Chondrocyte (in vitro differentiated cells): ENCODE measurements at regions not wholly inside any gene's neighbourhood (a gene's known extent, or its start where the extent isn't known, plus 50 kb on each side); places are given as distances from the start of the nearest gene placed in this dataset.

Experiments used
- DNase-seq: peaks from one replicate; pipeline ENCODE4 v3.0.0; 2021; ENCODE audit warnings: mixed read lengths, low spot score
- H3K27ac Mint-ChIP-seq: one replicate; pipeline ENCODE4 v1.8.0; 2021; ENCODE audit warnings: mild to moderate bottlenecking, moderate library complexity, mixed read lengths; ENCODE audit not compliant: unreplicated experiment
- H3K27me3 Mint-ChIP-seq: 2 replicates; pipeline ENCODE4 v1.8.0; 2021; ENCODE audit warnings: low read depth, mixed read lengths
- H3K36me3 Mint-ChIP-seq: 2 replicates; pipeline ENCODE4 v1.8.0; 2021; ENCODE audit warnings: low read depth, mixed read lengths
- H3K4me1 Mint-ChIP-seq: 2 replicates; pipeline ENCODE4 v1.8.0; 2021; ENCODE audit warnings: low read depth, mild to moderate bottlenecking, mixed read lengths
- H3K4me3 Mint-ChIP-seq: one replicate; pipeline ENCODE4 v1.8.0; 2021; ENCODE audit warnings: mild to moderate bottlenecking, moderate library complexity, mixed read lengths; ENCODE audit not compliant: unreplicated experiment
- H3K9me3 Mint-ChIP-seq: 2 replicates; pipeline ENCODE4 v1.8.0; 2021; ENCODE audit warnings: low read depth, mixed read lengths
- CTCF ChIP-seq: fragments of 200-600 bp; sonication (generic); IDR thresholded peaks from 2 replicates; pipeline ENCODE4 v1.5.0; 2021; ENCODE audit warnings: antibody characterized with exemption, mild to moderate bottlenecking, moderate library complexity

GRCh38 chr4:162793004-162793403 is 373.7 kb downstream of the NAF1 start:
- no peak overlapping the region for H3K27ac Mint-ChIP-seq
- no peak overlapping the region for H3K4me3 Mint-ChIP-seq
- no peaks in the 10 kb centered on the region for H3K36me3 Mint-ChIP-seq
- no peak for TF ChIP-seq CTCF
- H3K4me1 Mint-ChIP-seq: no peaks in the 10 kb centered on the region
- no peak for DNase-seq
- peaks cover 30% of the 10 kb centered on the region for H3K27me3 Mint-ChIP-seq
- no peaks in the 10 kb centered on the region for H3K9me3 Mint-ChIP-seq

- no peak for DNase-seq
- Mint-ChIP-seq H3K27me3 (peaks cover 32% of the 10 kb centered on the region), H3K4me3 (no peak overlapping the region), H3K27ac (no peak overlapping the region), H3K4me1 (no peaks in the 10 kb centered on the region), H3K36me3 (no peaks in the 10 kb centered on the region), H3K9me3 (no peaks in the 10 kb centered on the region)
- TF ChIP-seq CTCF: no peak
Measured at GRCh38 chr4:162791226-162791625, 375.5 kb downstream of the NAF1 start.

GRCh38 chr4:162787120-162787519 is 379.6 kb downstream of the NAF1 start:
- Mint-ChIP-seq H3K4me1 (no peaks in the 10 kb centered on the region), H3K27me3 (peaks cover 31% of the 10 kb centered on the region), H3K9me3 (no peaks in the 10 kb centered on the region), H3K4me3 (no peak overlapping the region), H3K36me3 (no peaks in the 10 kb centered on the region), H3K27ac (no peak overlapping the region)
- TF ChIP-seq CTCF: no peak
- DNase-seq: no peak

GRCh38 chr4:162782778-162783525 is 383.7 kb downstream of the NAF1 start:
- Mint-ChIP-seq H3K4me1 (no peaks in the 10 kb centered on the region), H3K27me3 (peaks cover 18% of the 10 kb centered on the region), H3K36me3 (no peaks in the 10 kb centered on the region), H3K9me3 (no peaks in the 10 kb centered on the region), H3K27ac (no peak overlapping the region), H3K4me3 (no peak overlapping the region)
- no peak for TF ChIP-seq CTCF
- no peak for DNase-seq

- DNase-seq: no peak
- no peaks in the 10 kb centered on the region for H3K36me3 Mint-ChIP-seq
- H3K4me3 Mint-ChIP-seq: no peak overlapping the region
- peaks cover 18% of the 10 kb centered on the region for H3K27me3 Mint-ChIP-seq
- H3K9me3 Mint-ChIP-seq: no peaks in the 10 kb centered on the region
- no peak for TF ChIP-seq CTCF
- no peaks in the 10 kb centered on the region for H3K4me1 Mint-ChIP-seq
- H3K27ac Mint-ChIP-seq: no peak overlapping the region
Measured at GRCh38 chr4:162782096-162782777, 384.5 kb downstream of the NAF1 start.
